Amniotic stem cell (primary cell): ENCODE measurements at regions not wholly inside any gene's neighbourhood (a gene's known extent, or its start where the extent isn't known, plus 50 kb on each side); places are given as distances from the start of the nearest gene placed in this dataset.
"Not testable (repeated sequence)": the region's sequence is repeated elsewhere in the genome, so short reads cannot be mapped to it uniquely, and the experiment has no call there.

Experiments
- DNase-seq: peaks from one replicate; lab custom pipeline; 2025; lab: John Stamatoyannopoulos, UW

DNA sequence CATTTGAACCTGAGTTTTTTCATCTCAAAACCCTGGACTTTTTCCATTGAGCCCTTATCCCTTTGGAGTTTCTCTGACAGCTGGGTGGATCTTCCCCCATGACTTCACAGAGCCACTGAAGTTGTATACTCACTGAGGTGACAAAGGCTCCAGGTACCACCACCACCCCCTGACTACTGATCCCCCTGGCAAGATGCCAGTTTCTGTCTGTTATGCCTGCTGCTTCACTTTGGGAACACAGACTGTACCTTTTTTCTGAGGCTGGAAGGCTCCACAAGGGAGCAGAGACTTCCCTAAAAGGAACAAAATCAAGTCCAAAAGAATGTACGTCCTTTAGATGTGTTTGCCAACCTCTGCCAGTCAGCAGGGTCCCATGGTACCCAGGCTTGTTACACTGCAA lies 160.3 kb upstream of the JADE1 start:
- no peak for DNase-seq

DNA sequence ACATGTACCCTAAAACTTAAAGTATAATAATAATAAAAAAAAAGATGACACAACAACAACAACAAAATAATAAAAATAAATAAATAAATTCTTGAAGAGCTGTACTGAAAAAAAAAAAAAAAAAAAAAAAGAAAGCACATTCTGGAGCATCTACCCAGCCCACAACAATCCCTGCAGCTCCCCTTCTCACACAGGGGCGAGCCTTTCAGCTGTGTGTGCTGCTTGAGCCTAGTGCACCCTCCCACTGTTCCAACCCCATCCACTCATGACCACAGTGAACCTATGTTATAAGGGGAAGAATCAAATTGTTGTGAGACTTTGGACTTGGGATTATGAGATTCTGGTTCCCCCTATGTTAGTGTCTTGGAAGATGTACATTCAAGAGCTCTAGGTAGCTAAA lies 161.5 kb upstream of the JADE1 start:
- no peak for DNase-seq

DNA sequence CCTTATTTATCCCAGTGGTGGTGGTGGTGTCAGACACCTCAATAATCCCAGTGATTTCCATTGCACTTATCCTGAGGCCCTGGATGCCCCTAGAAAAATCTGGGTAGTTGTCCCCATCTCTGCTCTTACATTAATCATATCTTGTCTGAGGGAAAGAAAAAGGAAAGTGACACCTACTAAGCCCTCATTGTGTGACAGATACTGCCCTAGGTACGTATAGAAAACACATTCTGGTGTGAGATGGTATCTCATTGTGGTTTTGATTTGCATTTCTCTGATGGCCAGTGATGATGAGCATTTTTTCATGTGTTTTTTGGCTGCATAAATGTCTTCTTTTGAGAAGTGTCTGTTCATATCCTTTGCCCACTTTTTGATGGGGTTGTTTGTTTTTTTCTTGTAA lies 162.6 kb upstream of the JADE1 start:
- DNase-seq = not testable (repeated sequence)

DNA sequence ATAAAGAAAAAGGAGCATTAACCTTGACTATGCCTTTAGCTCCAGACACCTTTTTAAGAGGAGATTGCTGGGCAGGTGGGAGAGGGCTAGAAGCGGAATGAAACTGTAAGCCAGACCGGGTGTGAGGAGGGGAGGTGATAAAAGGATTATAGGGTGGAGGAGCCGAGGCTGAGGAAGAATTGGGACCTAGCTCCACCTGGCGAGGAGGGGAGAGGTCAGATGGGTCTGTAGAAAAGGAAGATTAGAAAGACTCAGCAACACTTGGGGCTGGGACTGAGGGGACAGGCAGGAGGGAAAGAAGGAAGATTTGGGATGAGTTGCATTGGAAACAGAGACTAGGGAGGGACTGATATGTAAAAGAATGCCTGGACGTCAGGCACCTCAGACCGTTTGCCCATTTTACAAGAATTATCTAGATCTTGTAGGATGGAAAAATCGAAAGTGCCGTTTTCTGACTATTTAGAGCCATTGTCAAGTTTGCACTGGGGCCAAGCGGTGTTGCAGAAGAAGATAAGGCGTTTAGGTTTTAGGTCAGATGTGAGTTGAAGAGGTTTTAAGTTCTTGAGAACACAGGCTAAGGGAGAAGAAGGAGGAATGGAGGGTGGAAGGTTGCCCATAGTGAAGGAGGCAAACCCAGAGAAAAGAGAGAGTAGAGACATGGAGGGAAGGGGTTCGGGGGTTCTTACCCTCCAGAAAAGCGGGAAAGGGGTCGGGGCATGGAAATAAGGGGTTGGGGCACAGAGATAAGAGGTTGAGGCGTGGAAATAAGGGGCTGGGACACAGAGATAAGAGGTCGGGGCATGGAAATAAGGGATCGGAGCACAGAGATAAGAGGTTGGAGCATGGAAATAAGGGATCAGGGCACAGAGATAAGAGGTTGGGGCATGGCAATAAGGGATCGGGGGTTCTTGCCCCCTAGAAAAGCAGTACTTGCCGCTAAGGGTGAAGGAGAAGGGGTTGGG lies 164.5 kb upstream of the JADE1 start:
- not testable (repeated sequence) for DNase-seq

DNA sequence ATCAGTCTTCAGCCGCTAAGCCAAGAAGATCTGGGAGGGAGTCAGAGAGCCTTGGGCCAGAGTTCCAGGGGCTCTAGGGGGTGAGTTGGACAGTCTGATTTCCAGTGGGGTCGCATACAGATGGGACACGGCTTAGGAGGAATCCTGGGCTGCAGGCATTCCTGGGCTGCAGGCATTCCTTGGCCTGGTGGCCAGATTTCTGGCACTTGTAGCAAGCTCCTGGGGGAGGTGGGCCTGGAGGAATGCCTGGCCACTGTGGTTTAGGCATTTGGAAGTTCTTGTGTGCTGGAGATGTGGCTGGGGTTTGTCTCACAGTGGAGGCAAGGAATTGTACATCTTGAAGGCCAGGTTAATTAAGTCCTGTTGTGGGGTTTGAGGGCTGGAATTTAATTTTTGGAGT lies 165.4 kb upstream of the JADE1 start:
- not testable (repeated sequence) for DNase-seq

DNA sequence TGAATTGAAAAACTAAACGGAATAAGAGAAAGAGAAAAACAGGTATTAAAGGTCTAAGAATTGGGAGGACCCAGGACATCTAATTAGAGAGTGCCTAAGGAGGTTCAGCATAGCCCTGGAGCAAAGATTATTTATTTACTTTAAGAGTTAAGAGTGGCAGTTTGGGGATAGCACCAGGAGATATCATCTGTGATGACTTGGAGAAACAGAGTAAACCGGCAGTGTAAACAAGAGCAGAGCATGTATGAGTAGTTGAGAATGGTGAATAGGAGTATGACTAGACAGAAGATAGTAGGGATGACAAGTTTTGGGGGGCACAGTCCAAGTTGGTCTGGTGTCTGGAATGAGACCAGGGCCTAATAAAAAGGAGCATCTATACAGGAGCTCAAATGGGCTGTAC lies 167.9 kb upstream of the JADE1 start:
- not testable (repeated sequence) for DNase-seq

DNA sequence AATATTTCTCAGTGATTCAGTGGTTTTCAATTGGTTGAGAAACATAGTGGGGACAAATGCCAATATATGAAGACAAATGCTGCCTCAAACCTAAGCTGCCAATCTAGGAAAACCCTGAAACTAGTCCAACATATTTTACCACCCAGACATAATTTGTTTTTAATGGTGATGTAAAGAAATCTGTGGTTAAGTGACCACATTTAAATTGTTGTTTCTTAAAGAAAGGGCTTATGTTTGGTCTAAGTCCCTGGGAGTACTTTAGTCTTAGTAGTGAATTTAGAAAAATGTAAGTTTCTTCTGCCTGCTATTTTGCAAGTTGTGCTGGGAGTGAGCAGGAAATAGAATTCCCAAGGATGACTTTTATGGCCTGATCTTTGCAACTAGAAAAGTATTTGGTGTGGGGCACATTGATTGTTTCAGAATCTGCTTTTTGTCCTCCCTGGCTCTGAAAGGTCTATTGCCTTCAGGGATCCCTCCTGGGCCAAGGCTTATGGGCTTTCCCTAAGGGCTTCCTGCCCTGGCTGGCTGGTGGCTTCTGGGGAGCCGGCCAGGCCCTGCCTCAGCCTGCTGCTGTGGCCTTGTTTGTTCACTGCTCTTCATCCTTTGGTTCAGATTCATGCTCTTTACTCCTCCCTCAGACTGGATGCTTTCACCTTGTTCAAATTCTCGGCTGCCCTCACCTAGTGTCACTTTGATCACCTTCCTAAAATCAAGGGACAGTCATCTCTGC lies 169.8 kb upstream of the JADE1 start:
- DNase-seq = no peak

DNA sequence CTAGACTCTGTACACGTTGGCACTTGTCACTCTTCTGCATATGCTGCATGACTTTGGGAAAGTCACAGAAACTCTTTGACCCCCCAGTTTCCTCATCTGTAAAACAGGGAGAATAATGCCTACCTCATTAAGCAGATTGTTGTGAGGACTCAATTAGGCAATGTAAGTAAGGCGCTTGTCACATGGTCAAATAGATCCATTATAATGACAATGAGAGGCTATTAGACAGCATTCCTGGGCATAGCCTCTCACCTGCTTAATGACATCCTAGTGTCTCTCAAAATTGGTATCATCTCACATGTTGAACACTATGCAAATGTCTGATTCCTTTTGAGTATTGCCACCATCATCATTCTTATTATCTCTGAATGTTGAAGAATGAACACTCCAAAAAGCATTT lies 172.6 kb upstream of the JADE1 start:
- DNase-seq = no peak

DNA sequence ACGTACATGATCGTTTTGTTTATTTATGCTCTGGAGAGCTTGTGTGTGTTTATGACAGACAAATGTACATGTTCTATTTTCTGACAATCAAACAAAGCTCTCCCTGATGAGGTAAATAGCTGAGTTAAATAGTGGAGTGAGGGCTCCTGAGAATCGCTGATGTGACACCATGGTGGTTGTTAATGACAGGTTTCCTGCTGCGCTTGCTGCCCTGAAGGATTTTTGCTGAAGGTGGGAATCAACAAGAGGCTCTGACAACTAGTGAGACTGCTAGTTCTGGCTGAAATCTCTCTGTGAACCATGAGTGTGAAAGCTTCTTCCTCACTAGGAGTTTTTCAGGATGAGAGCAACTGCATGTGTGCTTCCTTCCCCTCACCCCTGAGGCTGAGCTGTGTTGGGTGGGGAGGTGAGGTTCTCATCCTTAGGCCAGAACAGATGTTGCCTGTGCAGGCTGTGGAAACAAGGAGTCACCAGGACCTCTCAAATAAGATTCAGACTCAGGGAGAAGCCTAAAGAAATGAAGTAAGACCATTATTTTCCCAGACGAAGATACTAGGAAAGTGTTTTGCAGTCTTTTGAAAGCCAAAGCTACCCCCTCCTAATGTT lies 173.4 kb upstream of the JADE1 start:
- no peak for DNase-seq

DNA sequence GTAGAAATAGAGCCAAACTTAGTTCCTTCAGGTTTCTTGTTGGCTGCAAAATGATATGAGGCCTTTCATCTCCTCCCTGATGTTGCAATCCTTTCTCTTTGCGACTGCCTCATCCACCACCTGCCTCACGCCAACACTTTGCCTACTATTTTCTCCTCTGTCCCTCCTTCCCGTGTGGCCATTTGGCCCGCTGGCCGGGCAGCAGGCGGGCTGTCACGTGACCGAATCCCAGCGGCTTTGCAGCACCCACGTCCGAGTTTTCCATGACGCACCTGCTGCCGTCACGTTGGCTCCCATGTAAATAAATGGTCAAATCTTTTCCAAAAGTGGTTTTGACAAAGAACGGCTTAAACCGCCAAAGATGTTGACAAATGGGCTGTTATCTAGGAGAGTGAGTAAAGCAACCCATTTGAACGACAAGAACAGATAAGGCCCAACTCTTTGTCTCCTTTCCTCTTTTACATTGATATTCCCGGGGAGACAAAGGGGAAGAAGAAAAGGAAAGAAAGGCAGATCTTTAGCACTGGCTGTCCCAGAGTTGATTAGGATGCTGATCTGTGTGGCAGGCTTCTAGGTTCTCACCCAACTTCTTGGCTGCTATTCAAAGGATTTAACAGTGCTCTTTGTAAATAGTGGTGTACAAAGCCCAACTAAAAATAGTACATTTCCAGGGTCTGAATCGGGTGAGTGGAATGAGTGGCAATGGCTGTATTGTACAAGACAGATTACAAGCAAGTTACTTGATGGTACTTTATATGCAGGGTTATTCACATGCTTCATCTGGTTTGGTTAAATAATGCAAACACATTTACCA lies 174.2 kb upstream of the JADE1 start:
- DNase-seq = no peak

DNA sequence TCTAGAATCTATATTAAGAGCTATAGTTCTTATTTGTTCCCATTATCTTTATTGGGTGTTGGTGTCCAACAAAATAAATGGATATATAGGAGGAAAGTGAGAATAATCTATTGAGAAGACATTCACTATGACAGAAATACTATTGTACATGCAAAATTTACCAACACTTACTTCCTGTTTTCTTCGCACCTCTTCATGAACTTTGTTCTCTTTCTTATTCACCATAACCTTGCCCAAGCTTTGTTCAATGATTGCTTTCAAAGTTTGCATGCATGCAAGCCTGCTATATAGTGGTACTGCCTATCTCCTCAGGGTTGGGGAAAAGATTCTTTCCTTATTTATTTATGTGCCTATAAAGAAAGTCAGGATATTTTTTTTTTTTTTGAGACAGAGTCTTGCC lies 176.4 kb upstream of the JADE1 start:
- no peak for DNase-seq

DNA sequence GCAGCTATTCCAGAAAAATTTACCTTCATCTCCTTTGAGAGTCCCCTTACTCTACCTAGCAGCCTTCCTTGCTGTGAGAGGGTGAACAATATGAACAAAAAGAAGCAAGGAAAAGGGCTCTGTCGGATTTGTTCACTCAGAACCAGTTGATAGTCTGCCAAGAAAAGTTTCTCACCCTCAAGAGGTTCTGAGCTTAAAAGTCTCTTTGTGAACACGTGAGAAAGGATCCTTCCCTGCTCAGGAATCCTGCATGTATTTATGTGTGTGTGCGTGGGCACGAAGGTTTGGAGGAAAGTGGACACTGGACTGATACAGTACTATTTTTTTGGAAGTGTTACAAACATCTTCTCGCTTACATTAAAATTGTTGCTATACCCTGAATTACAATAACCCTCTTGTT lies 178.6 kb upstream of the JADE1 start:
- DNase-seq = no peak

DNA sequence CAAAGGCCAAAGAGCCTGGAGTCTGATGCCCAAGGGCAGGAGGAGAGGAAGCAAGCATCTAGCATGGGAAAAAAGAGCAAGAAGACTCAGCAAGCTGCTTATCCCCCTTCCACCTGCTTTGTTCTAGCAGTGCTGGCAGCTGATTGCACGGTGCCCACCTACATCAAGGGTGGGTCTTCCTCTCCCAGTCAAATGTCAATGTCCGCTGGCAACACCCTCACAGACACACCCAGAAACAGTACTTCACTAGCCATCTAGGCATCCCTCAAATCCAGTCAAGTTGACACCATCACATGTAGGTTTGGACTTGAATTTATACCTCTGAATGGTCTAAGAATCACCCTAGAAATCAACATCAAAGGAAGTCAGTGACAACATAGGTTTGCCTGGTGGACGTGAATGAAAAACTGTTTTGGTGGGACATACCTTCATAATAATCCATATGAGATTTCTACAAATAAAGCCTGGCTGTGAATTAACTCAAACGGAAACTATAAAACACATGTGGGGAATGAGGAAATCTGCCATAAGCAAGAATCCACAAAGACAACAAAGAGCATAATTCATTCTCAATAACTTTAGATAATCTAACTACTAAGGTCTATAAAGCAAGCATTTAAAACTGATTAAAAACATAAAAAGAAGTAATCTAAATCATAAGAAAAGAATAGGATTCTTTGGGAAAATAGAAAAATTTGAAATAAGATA lies 185.8 kb upstream of the JADE1 start:
- DNase-seq = no peak

DNA sequence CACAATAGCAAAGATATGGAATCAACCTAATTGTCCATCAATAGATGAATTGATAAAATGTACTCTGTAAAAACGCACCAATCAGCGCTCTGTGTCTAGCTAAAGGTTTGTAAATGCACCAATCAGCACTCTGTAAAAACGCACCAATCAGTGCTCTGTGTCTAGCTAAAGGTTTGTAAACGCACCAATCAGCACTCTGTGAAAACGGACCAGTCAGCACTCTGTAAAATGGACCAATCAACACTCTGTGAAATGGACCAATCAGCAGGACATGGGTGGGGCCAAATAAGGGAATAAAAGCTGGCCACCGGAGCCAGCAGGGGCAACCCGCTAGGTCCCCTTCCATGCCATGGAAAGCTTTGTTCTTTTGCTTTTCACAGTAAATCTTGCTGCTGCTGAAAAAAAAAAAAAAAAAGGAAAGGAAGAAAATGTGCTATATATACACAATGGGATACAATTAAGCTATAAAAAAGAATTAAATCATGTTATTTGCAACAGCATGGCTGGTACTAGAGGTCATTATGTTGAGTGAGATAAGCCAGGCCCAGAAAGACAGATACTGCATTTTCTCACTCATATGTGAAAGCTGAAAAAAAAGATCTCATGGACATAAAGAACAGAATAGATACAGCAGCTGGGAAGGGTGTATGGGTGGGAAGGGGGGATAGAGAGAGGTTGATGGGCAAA lies 189.1 kb upstream of the JADE1 start:
- DNase-seq = not testable (repeated sequence)

DNA sequence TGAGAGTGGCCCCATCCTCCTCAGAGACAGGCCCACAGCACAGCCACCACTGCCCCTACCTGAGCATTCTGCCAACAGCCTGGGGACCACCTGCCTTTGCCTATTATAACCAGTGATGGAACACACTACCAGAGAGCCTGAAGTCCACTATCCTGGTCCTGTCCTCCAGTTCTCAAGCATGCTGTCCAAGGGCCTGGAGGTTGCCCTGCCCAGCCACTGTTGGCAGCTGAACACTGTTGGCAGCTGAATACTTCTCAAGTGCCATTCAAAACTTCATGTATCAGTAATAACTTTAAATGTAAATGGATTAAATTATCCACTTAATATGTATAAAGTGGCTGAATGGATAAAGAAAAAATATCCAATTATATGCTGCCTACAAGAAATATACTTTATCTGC lies 194.3 kb upstream of the JADE1 start:
- DNase-seq = no peak

DNA sequence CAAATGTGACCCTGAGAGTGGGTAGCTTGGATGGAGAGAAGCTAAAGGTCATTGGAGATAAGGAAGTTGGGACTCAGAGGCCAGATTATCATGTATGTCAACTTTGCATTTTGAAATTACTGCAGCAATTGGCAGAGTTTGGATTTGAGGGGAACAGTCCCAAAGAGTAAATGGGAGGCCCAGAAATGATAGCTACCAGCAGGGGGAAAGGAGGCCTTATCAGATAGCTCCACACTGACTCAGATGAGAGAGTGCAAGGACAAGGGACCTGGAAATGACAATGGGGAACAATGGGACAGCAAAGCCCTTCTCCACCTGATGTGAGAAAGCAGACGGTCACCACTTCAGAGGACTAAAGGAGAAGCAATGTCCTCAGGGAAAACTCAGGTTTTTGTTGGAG lies 201.5 kb upstream of the JADE1 start:
- DNase-seq = no peak

DNA sequence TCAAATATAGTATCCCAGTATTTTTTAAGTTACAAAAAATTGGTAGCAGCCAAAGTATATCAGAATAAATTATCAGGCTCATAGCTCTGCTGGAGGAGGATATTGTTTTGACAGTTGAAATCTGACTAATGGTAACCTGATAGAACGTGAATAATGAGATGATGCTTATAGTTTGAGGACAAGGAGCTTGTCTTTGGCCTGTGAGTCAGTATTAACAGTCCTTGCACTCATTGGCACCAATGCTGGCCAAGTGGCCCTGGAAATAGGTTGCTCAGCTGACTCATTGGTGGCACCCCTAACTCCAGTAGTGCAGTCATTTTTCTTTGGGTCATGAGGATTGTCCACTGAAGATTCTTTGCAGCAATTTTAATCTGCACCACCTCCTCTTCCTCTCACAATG lies 203.3 kb upstream of the JADE1 start:
- no peak for DNase-seq

DNA sequence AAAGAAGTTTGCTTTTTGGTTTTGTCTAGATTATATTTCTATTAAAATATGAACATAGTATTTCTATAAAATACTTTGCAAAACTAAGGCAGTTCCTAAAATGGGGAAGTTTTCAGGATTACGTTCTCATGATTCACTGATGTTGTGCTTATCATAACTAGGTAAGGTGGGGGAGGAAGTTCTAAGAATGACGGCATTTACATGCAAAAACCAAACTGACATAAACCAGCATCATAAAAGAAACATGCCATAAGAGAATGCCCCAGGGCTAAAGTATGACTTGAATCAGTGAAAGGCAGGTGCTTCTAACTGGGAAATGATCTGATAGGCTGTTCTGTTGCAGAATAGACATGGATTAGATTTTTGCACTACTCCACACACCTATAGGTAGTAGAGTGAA lies 204.7 kb upstream of the JADE1 start:
- DNase-seq = no peak

DNA sequence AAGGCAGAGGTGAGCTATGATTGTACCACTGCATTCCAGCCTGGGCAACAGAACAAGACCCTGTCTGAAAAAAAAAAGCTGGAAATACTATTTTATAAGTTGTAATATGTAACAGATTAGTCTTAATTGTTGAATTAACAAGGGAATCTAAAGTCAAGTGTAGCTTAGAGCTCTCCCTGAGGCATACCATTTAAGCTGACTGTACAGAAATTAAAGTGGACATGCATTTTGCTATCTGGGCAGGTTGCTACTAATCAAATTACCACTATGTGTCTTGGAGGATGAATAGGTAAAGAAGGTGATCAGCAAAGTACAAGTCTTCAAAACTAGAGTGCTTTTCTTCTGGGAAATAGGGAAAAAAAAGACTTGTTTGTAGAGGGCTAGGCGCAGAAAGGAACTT lies 205.3 kb upstream of the JADE1 start:
- DNase-seq = no peak

DNA sequence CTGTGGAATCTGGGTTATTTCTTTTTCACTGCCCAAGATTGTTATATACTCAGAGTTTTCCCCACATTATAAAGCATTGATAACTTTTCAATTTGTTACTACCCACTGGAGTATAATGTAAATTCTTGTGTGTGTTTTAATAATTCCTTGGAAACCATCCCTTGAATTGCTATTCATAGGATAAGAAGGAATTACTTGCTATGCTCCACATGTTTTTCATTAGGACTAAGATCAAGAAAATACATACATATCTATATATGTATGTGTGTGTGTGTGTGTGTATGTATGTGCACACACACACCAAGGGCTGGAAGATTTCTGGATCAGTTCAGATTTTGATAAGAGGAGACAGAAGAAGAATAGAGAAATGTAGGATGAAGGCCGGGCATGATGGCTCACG lies 206.4 kb upstream of the JADE1 start:
- DNase-seq = no peak
